ENCODE measurements at regions not wholly inside any gene's neighbourhood (a gene's known extent, or its start where the extent isn't known, plus 50 kb on each side); places are given as distances from the start of the nearest gene placed in this dataset.

DNA sequence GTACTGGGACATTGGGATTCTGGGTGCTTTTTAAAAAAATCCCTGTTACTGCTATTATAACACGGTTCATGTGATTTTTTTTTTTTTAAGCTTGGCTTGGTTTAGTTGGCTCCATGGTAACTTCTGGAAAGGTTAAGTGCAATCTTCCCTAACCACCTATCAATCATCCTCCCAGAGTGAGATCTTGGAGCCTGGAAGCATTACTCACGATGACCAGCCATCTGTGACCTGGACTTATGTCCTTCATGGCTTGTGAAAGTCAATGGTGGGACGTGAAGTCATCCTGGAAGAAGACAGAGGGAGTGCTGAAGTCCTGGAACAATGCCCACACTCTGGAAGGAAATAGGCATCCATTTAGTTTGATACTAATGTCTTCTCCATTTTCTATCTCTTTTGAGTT lies 135.5 kb upstream of the FRMD4A start:
- TF ChIP-seq CHCHD3 (CRISPR knock-in tag; IDR thresholded peaks at IDR 0.05) (no peak), BCL6 (CRISPR knock-in tag; IDR thresholded peaks at IDR 0.05) (no peak), CSDE1 (IDR thresholded peaks at IDR 0.05) (no peak)
- TF ChIP-seq, protein P1, sequence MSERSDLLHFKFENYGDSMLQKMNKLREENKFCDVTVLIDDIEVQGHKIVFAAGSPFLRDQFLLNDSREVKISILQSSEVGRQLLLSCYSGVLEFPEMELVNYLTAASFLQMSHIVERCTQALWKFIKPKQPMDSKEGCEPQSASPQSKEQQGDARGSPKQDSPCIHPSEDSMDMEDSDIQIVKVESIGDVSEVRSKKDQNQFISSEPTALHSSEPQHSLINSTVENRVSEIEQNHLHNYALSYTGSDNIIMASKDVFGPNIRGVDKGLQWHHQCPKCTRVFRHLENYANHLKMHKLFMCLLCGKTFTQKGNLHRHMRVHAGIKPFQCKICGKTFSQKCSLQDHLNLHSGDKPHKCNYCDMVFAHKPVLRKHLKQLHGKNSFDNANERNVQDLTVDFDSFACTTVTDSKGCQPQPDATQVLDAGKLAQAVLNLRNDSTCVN (CRISPR knock-in tag; IDR thresholded peaks at IDR 0.05): no peak
- no TSS peak for BruUV-seq (replicated peaks)
- Histone ChIP-seq H3K9ac (ENCODE audit: insufficient read depth in 1 of 2, low read depth in 2 of 2, low read length in 2 of 2) (no peak overlapping the region), H4K20me1 (replicated peaks; ENCODE audit: control insufficient read depth, insufficient read depth, low read length) (no peaks in the 10 kb centered on the region), H2AFZ (ENCODE audit: low read depth, low read length) (no peak overlapping the region), H3K79me2 (ENCODE audit: control insufficient read depth, insufficient read depth, low read length) (no peaks in the 10 kb centered on the region), H3K9me1 (ENCODE audit: control insufficient read depth, insufficient read depth, low read length) (no peaks in the 10 kb centered on the region), H3K27ac (ENCODE audit: extremely low read depth, low read depth, low read length) (no peak overlapping the region), H3K36me3 (ENCODE audit: control insufficient read depth, insufficient read depth, low read length) (no peaks in the 10 kb centered on the region), H3K4me3 (no peak overlapping the region), H3K4me2 (ENCODE audit: insufficient read depth, low read length) (no peak overlapping the region), H3K27me3 (ENCODE audit: control insufficient read depth in 2 of 2, insufficient read depth in 2 of 2, low read length in 2 of 2) (peaks cover 3 to 19% of the 10 kb centered on the region in 2 experiments), H3K4me1 (replicated peaks in 1 of 2; ENCODE audit: control insufficient read depth in 2 of 2, insufficient read depth in 2 of 2, low read length in 2 of 2) (no peaks in the 10 kb centered on the region), H3K9me3 (replicated peaks; ENCODE audit: control insufficient read depth, insufficient read depth, low read depth, low read length) (no peaks in the 10 kb centered on the region)
- ChIA-PET POLR2A (no interaction called here), CTCF (ENCODE audit: low intra/inter-chr PET ratio) (interaction anchor here (0.7 kb wide), 1 partner anchor 100 kb away, joined by 3 read pairs; no protein-coding TSS in a partner anchor)
- FAIRE-seq (no peak), DNase-seq (ENCODE audit: extremely low read depth in 1 of 4, low spot score in 3 of 4) (no peak), ATAC-seq (no peak)
- intact Hi-C loops (cut with micrococcal nuclease): no loop called here
- in situ Hi-C loops (cut with MboI): no loop called here
- WGBS (ENCODE audit: insufficient coverage, low coverage, missing lambda C conversion rate): 0% methylated on average over 3 of the region's 3 CpGs

DNA sequence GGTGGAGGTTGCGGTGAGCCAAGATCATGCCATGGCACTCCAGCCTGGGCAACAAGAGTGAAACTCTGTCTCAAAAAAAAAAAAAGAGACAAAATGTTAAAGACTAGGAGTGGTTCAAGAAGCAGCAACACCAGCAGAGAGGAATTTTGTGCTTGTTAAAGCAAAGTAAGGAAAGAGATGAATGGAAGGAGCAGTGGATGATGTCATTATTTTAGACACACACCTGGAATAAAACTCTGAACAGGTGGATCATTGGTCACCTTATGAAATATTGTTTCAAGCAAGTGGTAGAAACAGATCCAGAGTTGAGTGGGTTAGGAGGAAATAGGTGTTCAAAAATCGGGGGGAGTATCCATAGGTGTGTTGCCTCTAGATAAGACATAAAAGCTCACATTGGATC lies 129.7 kb upstream of the FRMD4A start:
- POLR2A ChIA-PET: no interaction called here
- Histone ChIP-seq H3K9ac (ENCODE audit: insufficient read depth in 1 of 2, low read depth in 2 of 2, low read length in 2 of 2) (no peak overlapping the region), H4K20me1 (replicated peaks; ENCODE audit: control insufficient read depth, insufficient read depth, low read length) (no peaks in the 10 kb centered on the region), H3K27me3 (ENCODE audit: control insufficient read depth in 2 of 2, insufficient read depth in 2 of 2, low read length in 2 of 2) (0 out of 5 replicates have a peak, but pooled peaks cover 0 to 3% of the 10 kb centered on the region in 2 experiments), H3K79me2 (ENCODE audit: control insufficient read depth, insufficient read depth, low read length) (no peaks in the 10 kb centered on the region), H3K9me3 (replicated peaks; ENCODE audit: control insufficient read depth, insufficient read depth, low read depth, low read length) (no peaks in the 10 kb centered on the region), H2AFZ (ENCODE audit: low read depth, low read length) (no peak overlapping the region), H3K4me1 (replicated peaks in 1 of 2; ENCODE audit: control insufficient read depth in 2 of 2, insufficient read depth in 2 of 2, low read length in 2 of 2) (no peaks in the 10 kb centered on the region), H3K36me3 (ENCODE audit: control insufficient read depth, insufficient read depth, low read length) (no peaks in the 10 kb centered on the region), H3K4me2 (ENCODE audit: insufficient read depth, low read length) (no peak overlapping the region), H3K9me1 (ENCODE audit: control insufficient read depth, insufficient read depth, low read length) (no peaks in the 10 kb centered on the region), H3K27ac (ENCODE audit: extremely low read depth, low read depth, low read length) (no peak overlapping the region), H3K4me3 (no peak overlapping the region)
- ATAC-seq (no peak), DNase-seq (ENCODE audit: extremely low read depth in 1 of 4, low spot score in 3 of 4) (no peak), FAIRE-seq (no peak)
- CTCF ChIA-PET (ENCODE audit: low intra/inter-chr PET ratio): no interaction called here
- intact Hi-C loops (cut with micrococcal nuclease) (no loop called here), in situ Hi-C loops (cut with MboI) (no loop called here)
- 0% methylated on average over 2 of the region's 2 CpGs for WGBS (ENCODE audit: insufficient coverage, low coverage, missing lambda C conversion rate)
- BruUV-seq (replicated peaks): no TSS peak
- TF ChIP-seq, protein P2, sequence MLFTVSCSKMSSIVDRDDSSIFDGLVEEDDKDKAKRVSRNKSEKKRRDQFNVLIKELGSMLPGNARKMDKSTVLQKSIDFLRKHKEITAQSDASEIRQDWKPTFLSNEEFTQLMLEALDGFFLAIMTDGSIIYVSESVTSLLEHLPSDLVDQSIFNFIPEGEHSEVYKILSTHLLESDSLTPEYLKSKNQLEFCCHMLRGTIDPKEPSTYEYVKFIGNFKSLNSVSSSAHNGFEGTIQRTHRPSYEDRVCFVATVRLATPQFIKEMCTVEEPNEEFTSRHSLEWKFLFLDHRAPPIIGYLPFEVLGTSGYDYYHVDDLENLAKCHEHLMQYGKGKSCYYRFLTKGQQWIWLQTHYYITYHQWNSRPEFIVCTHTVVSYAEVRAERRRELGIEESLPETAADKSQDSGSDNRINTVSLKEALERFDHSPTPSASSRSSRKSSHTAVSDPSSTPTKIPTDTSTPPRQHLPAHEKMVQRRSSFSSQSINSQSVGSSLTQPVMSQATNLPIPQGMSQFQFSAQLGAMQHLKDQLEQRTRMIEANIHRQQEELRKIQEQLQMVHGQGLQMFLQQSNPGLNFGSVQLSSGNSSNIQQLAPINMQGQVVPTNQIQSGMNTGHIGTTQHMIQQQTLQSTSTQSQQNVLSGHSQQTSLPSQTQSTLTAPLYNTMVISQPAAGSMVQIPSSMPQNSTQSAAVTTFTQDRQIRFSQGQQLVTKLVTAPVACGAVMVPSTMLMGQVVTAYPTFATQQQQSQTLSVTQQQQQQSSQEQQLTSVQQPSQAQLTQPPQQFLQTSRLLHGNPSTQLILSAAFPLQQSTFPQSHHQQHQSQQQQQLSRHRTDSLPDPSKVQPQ (CRISPR knock-in tag; IDR thresholded peaks at IDR 0.05; ENCODE audit: borderline replicate concordance): no peak
- TF ChIP-seq ZNF695 (CRISPR knock-in tag; IDR thresholded peaks at IDR 0.05): no peak

Data from K562 (cell line).